ENCODE measurements at regions not wholly inside any gene's neighbourhood (a gene's known extent, or its start where the extent isn't known, plus 50 kb on each side); places are given as distances from the start of the nearest gene placed in this dataset.
A peak's percentile ranks its signal among the peaks of the same experiment; 100 is the strongest.

DNA sequence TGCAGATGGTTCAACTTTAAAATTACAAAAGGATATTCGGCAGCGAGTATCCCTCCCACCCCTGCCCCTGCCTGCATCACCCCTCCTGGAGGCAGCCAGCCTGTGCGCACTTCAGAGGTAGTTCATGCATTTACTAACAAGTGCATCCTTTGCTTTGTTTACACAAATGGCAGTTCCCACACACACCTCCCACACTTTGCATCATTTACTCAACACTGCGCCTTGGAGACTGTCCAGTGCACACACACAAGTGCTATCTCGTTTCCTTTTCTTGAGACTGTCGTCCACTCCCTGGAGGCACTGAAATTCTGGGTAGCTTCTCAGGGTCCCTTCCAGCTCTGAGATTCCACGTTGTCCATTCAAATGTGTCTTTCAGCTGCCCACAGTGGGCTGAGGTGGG, 53.1 kb upstream of the VSX1 start:
- DNase-seq (ENCODE audit: low spot score), result no peak

DNA sequence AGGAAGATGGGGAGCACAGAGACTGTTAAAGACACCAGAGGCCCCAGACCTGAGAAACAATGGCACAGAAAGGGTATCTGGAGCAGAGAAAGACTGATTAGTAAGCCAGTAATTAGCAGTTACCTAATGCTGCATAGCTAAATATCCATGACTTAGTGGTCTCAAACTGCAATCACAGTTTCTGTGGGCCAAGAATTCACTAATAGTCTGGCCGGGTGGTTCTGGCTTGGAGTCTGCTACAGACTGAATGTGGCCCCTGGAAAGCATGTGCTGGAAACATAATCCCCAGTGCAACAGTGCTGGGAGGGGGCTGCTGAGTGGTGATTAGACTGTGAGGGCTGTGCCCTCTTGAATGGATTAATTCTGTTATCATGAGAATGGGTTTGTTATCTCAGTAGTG, 54.1 kb upstream of the VSX1 start:
- no peak for DNase-seq (ENCODE audit: low spot score)

DNA sequence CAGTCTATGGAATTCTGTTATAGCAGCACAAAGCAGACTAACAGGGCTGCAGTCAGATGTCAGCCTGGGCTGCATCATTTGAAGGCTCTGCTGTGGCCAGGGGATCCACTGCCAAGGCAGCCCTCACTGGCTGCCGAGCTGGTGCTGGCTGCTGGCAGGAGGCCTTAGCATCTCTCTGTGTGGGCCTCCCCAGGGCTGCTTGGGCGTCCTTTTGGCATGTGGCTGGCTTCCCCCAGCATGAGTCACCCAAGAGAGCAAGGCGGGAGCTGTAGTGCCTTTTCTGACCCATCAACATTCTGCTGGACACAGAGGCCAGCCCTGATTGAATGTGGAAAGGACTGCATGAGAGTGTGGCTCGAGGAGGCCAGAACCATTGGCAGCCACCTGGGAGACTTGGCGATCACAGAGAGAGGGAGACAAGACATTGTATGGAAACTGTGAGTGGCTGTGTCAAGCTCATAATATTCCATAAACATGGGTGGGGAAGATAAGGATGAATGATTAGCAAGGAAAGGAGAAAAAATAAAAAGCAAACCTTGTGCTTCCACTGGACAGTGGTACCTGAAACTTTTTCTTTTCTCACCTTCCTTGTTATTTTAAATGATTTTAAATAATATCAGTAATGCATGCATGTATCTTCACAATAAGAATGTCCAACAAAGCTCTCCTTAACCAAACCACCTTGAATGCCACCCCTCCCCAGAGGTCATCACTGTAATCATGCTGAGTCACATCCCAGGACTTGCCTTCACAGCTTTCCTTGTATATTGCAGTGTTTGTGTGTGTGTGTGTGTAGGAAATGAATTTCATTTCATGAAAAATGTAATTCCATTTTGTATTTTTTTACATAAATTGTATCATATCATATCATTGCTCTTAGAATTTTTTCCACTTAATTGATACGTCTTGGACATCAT, 55.0 kb upstream of the VSX1 start:
- DNase-seq (ENCODE audit: low spot score), result peak; percentile 62

DNA sequence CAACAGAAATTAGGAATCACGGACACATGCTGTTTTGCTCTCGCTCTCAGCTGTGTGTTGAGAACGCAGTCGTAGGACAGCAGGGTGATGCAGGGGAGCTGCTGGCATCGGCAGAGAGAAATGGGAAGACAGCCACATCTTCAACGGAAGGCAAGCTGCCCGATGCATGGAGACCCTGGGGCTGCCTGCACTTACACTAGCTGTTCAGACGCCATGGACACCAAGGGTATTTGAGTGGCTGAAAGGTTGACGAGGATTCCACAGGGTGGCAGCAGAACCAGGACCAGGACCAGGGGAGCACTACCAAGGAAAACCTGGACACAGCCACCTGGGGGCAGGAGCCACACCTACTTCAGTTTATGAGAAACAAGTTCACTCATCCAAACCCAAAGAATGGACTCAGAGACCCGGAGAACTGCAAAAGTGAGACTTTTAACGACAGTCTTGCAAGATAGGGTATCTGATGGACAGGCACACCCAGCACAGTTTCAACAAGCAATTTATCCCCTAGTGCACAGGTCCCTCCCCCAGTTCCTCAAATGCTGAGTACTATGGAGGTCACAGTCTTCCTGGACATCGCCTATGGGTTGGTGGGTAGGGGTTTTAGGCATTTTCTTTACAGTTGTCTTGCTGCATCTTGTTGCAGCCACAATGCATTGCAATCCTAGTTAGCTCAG, 56.3 kb upstream of the ENTPD6 start:
- DNase-seq (ENCODE audit: low spot score), result peak; percentile 56

DNA sequence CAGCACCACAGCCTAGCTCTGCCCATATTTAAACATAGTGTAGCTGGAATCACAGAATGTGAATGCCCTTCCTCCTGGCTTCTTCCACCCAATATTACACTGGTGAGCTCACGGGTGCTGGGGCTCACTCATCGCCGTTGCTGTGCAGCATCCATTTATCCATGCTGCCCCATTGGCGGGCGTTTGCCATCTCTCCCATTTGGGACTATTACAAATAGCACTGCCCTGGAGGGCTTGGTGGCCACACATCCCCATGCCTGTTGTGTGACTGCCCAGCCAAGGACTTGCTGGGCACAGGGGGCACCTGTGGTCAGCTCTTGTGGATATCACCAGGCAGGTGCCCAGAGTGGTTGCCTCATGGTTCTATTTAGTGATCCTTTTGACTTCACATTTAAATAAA, 54.5 kb upstream of the ENTPD6 start:
- DNase-seq (ENCODE audit: low spot score), result no peak

DNA sequence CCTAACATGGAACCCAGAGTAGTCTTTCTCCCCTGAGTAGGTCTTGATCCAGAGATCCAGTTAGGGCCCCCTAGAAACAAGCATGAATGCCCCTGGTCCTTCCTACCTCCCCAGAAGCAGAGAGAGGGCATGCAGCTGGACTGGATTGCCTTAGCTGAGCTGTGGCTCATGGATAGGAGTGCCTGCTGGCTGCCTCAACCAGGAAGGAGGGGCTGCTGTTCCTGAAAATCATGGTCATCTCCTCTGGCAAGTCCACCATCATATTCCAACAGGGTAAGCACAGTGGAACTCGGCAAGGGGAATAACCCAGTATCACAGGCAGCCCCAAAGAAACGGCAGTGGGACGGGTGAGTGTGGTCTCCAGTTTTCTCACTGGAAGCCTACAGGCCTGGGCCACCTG, 53.1 kb upstream of the ENTPD6 start:
- DNase-seq (ENCODE audit: low spot score), result no peak

DNA sequence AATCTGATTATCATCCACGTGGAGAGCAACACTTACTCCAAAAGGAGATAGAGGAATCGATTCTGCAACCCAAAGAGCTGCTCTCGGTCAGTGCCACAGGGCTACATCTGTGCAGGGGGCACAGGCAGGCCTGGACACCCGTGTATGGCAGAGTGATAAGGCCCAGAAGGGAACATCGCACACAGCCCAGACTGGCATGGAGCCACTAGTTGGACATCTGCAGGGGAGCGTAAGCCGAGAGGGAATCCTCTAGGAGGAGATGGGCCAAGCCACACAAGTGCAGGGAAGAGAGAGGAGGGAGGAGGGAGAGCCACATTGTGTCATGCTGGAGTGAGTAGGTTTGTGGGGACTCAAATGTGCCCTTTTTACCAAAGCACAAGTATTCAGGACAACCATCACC, 50.4 kb upstream of the ENTPD6 start:
- DNase-seq (ENCODE audit: low spot score), result no peak
